Gastrocnemius medialis (tissue), 4 donors: ENCODE measurements at regions not wholly inside any gene's neighbourhood (a gene's known extent, or its start where the extent isn't known, plus 50 kb on each side); places are given as distances from the start of the nearest gene placed in this dataset.

Experiments used
- ATAC-seq, 2 donors: fragments of 150-250 bp; one replicate each; pipeline ENCODE4 v1.9.1; 2016
- DNase-seq, 2 donors: peaks; one replicate each; pipeline ENCODE4 v3.0.0-alpha.2; 2019
- H3K27ac ChIP-seq, 4 donors: fragments of 200-600 bp; sonication (generic); 1 replicate in 1 of 4; 2 replicates in 3 of 4; pipeline ENCODE4 v1.5.1; 2016 to 2018; ENCODE audit warnings: mild to moderate bottlenecking in 2 of 4, moderate library complexity in 1 of 4
- H3K27me3 ChIP-seq, 3 donors: fragments of 200-600 bp; sonication (generic) in 2 of 3; 1 replicate in 1 of 3; 2 replicates in 2 of 3; pipeline versions ENCODE4 v1.5.1 to v1.6.0; 2016 to 2019; ENCODE audit warnings: mild to moderate bottlenecking in 1 of 3, moderate library complexity in 1 of 3
- H3K36me3 ChIP-seq, 2 donors: fragments of 200-600 bp; sonication (generic) in 1 of 2; one replicate each; pipeline ENCODE4 v1.5.1; 2017 to 2018
- H3K4me1 ChIP-seq, 2 donors: fragments of 200-600 bp; sonication (generic) in 1 of 2; one replicate each; pipeline ENCODE4 v1.5.1; 2016 to 2017; ENCODE audit warnings: mild to moderate bottlenecking in 2 of 2
- H3K4me3 ChIP-seq, 4 donors: fragments of 200-600 bp; sonication (generic) in 3 of 4; 1 replicate in 1 of 4; 2 replicates in 3 of 4; pipeline ENCODE4 v1.5.1; 2016 to 2019; ENCODE audit warnings: mild to moderate bottlenecking in 2 of 4
- H3K9me3 ChIP-seq, 3 donors: fragments of 200-600 bp; sonication (generic) in 2 of 3; 1 replicate in 1 of 3; 2 replicates in 2 of 3; pipeline ENCODE4 v1.5.1; 2016 to 2019
- POLR2A ChIP-seq, 2 donors: fragments of 450-650 bp; IDR thresholded peaks; one replicate each; pipeline ENCODE4 v1.6.1; 2017; ENCODE audit warnings: antibody characterized with exemption in 2 of 2, mild to moderate bottlenecking in 2 of 2, moderate library complexity in 2 of 2
- in situ Hi-C, 4 donors: fragments of 200-750 bp; cut with MboI; loops; one replicate each; pipeline versions ENCODE4 v1.15.0 to v1.8.0; 2017; ENCODE audit warnings: low sequenced_read_pairs in 4 of 4
- intact Hi-C: fragments of 100-400 bp; cut with DNase I; formaldehyde crosslinking; loops from one replicate; pipeline ENCODE4 v1.15.1; 2023; ENCODE audit warnings: low total_unique reads
- TF ChIP-seq, protein P1 (sequence below), 5 experiments: fragments of 450-650 bp in 3 of 5; fragments of 200-600 bp in 2 of 5; sonication (generic) in 2 of 5; IDR thresholded peaks in 4 of 5; conservative IDR thresholded peaks in 1 of 5; 1 replicate in 4 of 5; 2 replicates in 1 of 5; pipeline ENCODE4 v1.5.1; 2016 to 2019; ENCODE audit warnings: antibody characterized with exemption in 5 of 5, mild to moderate bottlenecking in 3 of 5, moderate library complexity in 3 of 5

DNA sequence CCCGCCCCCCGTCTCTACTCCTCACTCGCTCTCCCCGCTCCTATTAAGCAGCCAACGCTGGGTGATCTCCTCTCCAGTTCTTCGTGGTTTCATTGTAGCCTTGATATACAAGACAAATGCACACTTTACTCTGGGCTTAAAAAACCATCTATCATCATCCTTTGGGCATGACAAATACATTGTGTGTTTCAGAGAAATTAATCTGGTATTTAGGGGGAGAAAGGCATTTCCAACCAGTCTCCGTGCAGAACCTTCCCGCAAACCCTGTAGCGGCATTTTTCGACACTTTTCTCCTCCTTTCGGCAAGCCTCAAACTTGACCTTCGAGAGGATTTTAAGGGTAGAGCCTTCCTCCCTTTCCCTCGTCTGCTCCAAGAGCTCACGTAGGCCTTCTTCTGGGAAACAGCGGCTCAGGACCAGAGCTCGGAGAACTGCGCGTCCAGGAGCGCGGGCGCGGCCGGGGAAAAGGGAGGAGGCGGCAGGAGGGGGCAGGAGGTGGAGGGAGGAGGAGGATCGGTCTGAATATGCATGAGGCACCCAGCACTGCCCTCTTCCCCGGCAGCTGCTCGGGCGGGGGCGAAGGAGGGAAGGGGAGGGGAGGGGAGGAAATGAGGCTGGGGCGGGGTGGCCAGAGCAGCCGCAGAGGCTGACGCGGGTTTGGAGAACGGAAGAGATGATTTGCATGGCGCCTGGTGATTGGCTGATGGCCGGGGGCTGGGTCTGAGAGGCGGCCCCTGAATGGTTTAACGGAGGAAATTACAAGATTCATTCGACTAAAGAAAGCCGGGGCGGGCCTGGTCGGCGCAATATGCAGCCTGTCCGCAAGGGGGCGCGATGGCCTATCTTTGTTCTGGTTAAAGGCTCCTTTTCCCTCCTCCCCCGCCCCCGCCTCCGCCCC is 127.5 kb downstream of the TMEM161B start:
- Histone ChIP-seq H3K27ac (peak overlapping the region in 3 of 4 donors; percentile 34 to 56 (median 38)), H3K9me3 (no peaks in the 10 kb centered on the region), H3K4me1 (peaks cover 35 to 41% of the 10 kb centered on the region in 2 donors), H3K36me3 (no peaks in the 10 kb centered on the region), H3K4me3 (peak overlapping the region; percentile 57 to 70 (median 63)), H3K27me3 (peaks cover 76 to 92% (median 81%) of the 10 kb centered on the region in 3 donors)
- ATAC-seq (peak; percentile 89 to 91), DNase-seq (peak; percentile 91 to 93)
- TF ChIP-seq, protein P1, sequence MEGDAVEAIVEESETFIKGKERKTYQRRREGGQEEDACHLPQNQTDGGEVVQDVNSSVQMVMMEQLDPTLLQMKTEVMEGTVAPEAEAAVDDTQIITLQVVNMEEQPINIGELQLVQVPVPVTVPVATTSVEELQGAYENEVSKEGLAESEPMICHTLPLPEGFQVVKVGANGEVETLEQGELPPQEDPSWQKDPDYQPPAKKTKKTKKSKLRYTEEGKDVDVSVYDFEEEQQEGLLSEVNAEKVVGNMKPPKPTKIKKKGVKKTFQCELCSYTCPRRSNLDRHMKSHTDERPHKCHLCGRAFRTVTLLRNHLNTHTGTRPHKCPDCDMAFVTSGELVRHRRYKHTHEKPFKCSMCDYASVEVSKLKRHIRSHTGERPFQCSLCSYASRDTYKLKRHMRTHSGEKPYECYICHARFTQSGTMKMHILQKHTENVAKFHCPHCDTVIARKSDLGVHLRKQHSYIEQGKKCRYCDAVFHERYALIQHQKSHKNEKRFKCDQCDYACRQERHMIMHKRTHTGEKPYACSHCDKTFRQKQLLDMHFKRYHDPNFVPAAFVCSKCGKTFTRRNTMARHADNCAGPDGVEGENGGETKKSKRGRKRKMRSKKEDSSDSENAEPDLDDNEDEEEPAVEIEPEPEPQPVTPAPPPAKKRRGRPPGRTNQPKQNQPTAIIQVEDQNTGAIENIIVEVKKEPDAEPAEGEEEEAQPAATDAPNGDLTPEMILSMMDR (IDR thresholded peaks at IDR 0.05 in 4 of 5, conservative IDR thresholded peaks at IDR 0.05 in 1 of 5): peak in 4 of 5 experiments; percentile 48 to 74 (median 64)
- TF ChIP-seq POLR2A (IDR thresholded peaks at IDR 0.05): peak; percentile 7 to 37
- intact Hi-C loops: loop anchor here (1.0 to 10.0 kb wide), 5 partner anchors 127 to 541 kb away; partner anchors contain the start of gene TMEM161B
- in situ Hi-C loops: loop anchor here in 3 of 4 donors (10.0 to 25.0 kb wide), 3 partner anchors 354 to 544 kb away; no protein-coding TSS in a partner anchor

DNA sequence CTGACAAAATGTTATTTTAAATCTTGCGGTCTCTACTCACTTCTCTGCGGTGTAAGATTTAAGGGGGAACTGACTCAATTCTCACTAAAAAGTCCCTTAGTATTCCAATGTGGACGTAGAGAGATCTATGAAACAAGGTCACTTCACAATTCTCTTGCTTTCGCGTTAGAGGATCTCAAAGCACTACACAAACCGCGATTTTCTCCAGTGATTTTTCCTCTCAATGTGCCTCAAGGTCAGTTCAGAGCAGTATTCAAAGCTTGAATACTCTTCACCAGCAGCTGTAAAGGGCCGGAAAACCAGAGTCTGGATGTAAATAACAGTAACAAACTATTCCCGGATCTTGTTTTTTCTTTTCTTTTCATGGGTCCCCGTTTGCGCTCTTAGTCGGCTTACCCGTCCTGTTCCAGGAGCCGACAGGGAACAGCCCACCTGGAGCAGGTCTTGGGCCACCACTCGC is 128.2 kb downstream of the TMEM161B start:
- no peaks in the 10 kb centered on the region for H3K36me3 ChIP-seq
- no peak for DNase-seq
- TF ChIP-seq, protein P1 (IDR thresholded peaks at IDR 0.05 in 4 of 5, conservative IDR thresholded peaks at IDR 0.05 in 1 of 5): no peak
- no peak for TF ChIP-seq POLR2A (IDR thresholded peaks at IDR 0.05)
- H3K27me3 ChIP-seq: peaks cover 70 to 85% (median 77%) of the 10 kb centered on the region in 3 donors
- peak overlapping the region; percentile 57 to 70 (median 63) for H3K4me3 ChIP-seq
- H3K9me3 ChIP-seq: no peaks in the 10 kb centered on the region
- peak overlapping the region in 1 of 4 donors; percentile 56 for H3K27ac ChIP-seq
- in situ Hi-C loops: loop anchor here in 3 of 4 donors (10.0 to 25.0 kb wide), 3 partner anchors 353 to 544 kb away; no protein-coding TSS in a partner anchor
- peaks cover 35 to 37% of the 10 kb centered on the region in 2 donors for H3K4me1 ChIP-seq
- ATAC-seq: no peak
- intact Hi-C loops: loop anchor here (5.0 to 10.0 kb wide), 4 partner anchors 238 to 542 kb away; no protein-coding TSS in a partner anchor

DNA sequence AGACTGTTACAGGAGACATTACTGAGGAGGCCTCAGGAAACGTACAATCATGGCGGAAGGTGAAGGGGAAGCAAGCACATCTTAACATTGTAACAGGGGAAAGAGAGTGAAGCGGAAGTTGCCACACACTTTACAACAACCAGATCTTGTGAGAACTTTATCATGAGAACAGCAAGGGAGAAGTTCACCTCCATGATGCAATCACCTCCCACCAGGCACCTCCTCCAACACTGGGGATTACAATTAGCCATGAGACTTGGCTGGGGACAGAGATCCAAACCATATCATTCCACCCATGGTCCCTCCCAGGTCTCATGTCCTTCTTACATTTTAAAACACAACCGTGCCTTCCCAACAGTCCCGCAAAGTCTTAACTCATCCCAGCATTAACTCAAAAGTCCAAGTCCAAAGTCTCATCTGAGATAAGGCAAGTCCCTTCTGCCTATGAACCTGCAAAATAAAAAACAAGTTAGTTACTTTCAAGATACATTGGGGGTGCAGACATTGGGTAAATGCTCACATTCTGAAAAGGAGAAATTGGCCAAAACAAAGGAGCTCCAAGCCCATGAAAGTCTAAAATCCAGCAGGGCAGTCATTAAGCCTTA is 138.3 kb downstream of the TMEM161B start:
- H3K4me3 ChIP-seq: no peak overlapping the region
- no peak overlapping the region for H3K27ac ChIP-seq
- intact Hi-C loops (no loop called here), in situ Hi-C loops (loop anchor here in 3 of 4 donors (10.0 to 25.0 kb wide), 2 partner anchors 343 to 554 kb away; no protein-coding TSS in a partner anchor)
- no peak for ATAC-seq
- no peak for TF ChIP-seq POLR2A (IDR thresholded peaks at IDR 0.05)
- TF ChIP-seq, protein P1 (IDR thresholded peaks at IDR 0.05 in 4 of 5, conservative IDR thresholded peaks at IDR 0.05 in 1 of 5): no peak
- no peaks in the 10 kb centered on the region for H3K9me3 ChIP-seq
- H3K4me1 ChIP-seq: no peaks in the 10 kb centered on the region
- DNase-seq: no peak
- H3K27me3 ChIP-seq: no peaks in the 10 kb centered on the region
- H3K36me3 ChIP-seq: no peaks in the 10 kb centered on the region

DNA sequence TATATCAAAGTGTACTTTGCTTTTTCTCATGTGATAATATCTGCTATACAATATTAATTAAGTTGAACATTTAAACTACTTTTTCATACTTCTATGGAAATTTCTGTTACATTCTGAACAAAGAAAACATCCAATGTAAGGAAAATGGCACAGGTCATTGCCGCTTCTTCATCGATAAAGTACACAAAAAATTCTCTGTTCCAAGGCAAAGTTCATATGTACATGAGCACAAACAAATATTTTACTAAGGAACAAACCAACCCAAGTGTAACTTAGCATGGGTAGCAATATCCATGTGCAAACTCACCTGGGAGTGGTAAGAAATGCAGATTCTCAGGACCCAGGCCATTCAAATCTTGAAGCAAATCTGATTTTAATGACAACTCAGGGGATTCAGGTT is 139.8 kb downstream of the TMEM161B start:
- no peaks in the 10 kb centered on the region for H3K27me3 ChIP-seq
- no peaks in the 10 kb centered on the region for H3K36me3 ChIP-seq
- intact Hi-C loops: no loop called here
- ATAC-seq: no peak
- TF ChIP-seq POLR2A (IDR thresholded peaks at IDR 0.05): no peak
- TF ChIP-seq, protein P1 (IDR thresholded peaks at IDR 0.05 in 4 of 5, conservative IDR thresholded peaks at IDR 0.05 in 1 of 5): no peak
- no peak overlapping the region for H3K4me3 ChIP-seq
- H3K27ac ChIP-seq: no peak overlapping the region
- in situ Hi-C loops: loop anchor here in 2 of 4 donors (25.0 kb wide), 1 partner anchor 342 kb away; no protein-coding TSS in a partner anchor
- H3K9me3 ChIP-seq: no peaks in the 10 kb centered on the region
- no peaks in the 10 kb centered on the region for H3K4me1 ChIP-seq
- no peak for DNase-seq
